HG02610 (cell line): ENCODE measurements at regions not wholly inside any gene's neighbourhood (a gene's known extent, or its start where the extent isn't known, plus 50 kb on each side); places are given as distances from the start of the nearest gene placed in this dataset.
"Not testable (repeated sequence)": the region's sequence is repeated elsewhere in the genome, so short reads cannot be mapped to it uniquely, and the experiment has no call there.

Source experiments
- ATAC-seq: cut with Tn5 transposase; IDR thresholded peaks from one replicate; pipeline ENCODE4 v1.9.1; 2021; ENCODE audit warnings: mild to moderate bottlenecking, moderate library complexity; ENCODE audit not compliant: unreplicated experiment

- no peak for ATAC-seq
Measured at GRCh38 chr2:15681089-15681885, 89.6 kb downstream of the DDX1 start.

DNA sequence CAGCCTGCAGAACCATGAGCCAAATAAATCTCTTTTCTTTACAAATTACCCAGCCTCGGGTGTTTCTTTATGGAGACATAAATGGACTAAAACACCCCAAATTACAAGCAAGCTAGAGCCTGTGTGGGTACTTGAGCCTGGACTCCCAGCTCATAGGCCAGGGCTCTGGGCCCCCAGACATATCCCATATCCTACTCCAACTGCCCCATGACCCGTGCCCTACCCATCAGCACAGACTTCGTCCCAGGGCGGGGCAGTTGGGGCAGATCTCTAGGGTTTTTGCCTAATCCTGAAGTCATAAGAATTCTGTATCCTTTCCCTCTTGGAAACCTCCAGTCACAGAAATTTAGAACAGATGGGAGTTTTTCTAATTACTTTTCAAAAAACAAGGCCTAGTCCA lies 90.7 kb downstream of the DDX1 start:
- ATAC-seq = no peak

DNA sequence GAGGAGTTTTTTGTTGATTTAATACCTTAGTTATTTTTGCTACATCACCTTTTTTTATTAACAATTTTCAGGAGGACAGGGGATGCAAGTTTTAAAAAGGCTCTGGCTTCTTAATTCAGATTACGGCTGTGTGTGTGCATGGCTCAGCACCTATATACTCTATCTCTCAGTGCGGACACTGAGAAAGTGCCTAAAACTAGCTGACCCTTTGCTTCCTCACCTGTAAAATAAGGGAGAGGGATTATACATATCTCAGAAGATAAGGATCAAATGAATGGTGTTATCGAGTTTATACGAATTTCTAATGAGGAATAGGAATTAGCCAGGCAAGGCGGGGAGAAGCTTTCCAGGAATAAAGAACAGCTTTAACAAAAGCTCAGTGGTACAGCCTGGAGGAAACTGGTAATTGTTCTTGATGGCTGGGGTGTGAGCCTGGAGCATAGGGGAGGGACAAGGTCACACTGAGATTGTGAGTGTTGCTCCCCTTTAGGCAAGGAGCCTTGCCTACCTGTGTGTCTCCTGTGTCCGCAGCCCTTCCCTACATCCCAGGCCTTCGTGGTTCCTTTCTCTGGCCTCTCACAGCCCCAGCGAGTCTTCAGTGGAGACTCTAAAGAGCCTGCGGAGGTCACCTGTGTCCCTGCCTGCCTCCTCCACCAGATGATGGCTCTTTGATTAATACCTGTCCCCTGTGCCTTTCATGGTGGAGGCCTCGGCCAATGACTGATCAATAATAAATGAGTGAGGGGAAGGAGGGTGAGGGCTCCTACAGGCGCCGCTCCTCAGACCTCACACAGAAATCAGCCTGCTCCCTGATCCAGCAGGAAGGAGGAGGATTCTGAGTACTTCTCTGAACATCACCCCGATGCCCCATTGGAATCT lies 92.7 kb downstream of the DDX1 start:
- ATAC-seq = no peak

DNA sequence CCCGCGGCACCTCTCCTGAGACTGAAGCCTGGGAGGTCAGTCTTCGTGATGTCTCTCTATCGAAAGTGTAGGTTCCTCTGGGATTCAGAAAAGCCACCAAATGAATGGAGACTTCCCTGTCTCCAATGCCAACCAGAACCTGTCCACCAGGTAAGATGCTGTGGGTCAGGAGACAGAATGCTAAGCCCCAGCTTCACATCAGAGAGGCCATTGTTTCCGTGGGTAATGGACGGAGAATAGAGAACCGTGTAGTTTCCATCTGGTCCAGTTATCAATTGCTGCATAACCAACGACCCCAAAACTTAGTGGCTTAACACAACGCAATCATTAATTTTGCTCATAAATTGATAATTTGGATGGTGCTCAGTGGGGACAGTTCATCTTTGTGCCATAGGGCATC lies 93.5 kb downstream of the DDX1 start:
- ATAC-seq = no peak

GRCh38 chr2:15686643-15687042 lies 95.0 kb downstream of the DDX1 start:
- no peak for ATAC-seq

- ATAC-seq = no peak
Measured at GRCh38 chr2:15687243-15687642, 95.6 kb downstream of the DDX1 start.

- ATAC-seq = no peak
Measured at GRCh38 chr2:15687720-15688119, 96.1 kb downstream of the DDX1 start.

GRCh38 chr2:15688924-15689568 lies 97.4 kb downstream of the DDX1 start:
- ATAC-seq = no peak

- ATAC-seq = no peak
Measured at GRCh38 chr2:15689654-15690053, 98.0 kb downstream of the DDX1 start.

- ATAC-seq = no peak
Measured at GRCh38 chr2:15691586-15692310, 100.1 kb downstream of the DDX1 start.

- ATAC-seq = no peak
Measured at GRCh38 chr2:15692551-15693377, 101.1 kb downstream of the DDX1 start.

- ATAC-seq = no peak
Measured at GRCh38 chr2:15693382-15693781, 101.7 kb downstream of the DDX1 start.

- no peak for ATAC-seq
Measured at GRCh38 chr2:15693926-15694588, 102.4 kb downstream of the DDX1 start.

DNA sequence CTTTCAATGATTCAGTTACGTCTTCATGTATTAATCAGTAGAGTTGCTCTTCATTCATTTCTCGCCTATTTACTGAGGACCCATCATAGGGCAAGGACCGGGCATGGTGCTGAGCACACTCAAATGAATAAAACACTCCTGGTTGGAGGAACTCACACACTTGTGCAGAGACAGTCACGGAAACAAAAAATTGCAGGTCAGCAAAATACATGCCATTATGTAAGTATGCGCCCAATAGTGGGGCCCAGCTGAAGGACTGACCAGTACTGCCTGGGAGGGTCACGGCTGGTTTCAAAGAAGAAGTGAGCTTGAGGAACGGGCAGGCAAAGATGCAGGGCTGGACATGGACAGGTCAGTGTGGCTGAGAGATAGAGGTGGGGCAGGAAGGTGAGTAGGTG lies 102.9 kb downstream of the DDX1 start:
- ATAC-seq = no peak

- ATAC-seq = no peak
Measured at GRCh38 chr2:15695582-15696330, 104.1 kb downstream of the DDX1 start.

GRCh38 chr2:15696606-15697170 lies 105.0 kb downstream of the DDX1 start:
- ATAC-seq = not testable (repeated sequence)

- no peak for ATAC-seq
Measured at GRCh38 chr2:15700131-15700530, 108.5 kb downstream of the DDX1 start.

DNA sequence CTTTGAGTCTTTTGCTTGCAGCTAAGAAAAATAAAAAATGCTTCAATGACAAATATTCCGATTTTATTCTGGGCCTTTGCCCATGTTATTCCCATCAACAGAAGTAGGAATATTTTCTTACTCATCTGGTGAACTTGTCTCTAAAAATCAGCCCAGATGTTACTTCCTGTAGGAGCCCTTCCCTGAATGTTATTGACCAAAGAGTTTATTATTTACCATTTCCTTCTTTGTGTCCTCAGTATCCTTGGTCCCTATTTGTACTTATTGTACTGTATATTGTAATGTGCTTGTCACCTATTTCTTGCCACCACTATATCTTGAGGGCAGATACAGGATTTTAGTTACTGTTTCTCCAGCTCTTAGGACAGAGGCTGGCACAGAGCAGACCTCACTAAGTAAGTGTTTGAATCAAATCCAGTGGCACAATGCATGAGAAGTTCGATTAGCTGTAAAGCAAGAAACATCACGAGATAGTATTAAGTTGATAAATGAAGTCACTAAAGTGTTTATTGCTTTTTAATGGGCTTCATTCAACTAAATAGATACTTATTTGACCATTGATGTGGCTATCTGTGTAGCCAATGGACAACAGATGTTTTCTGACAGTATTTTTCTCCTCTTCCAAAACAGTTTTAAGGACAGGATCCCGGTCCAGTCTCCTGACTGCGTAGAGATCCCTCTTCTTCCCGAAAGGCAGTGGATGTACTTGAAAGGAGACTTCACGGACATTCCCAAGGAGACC lies 109.1 kb downstream of the DDX1 start:
- ATAC-seq = no peak
